GM20000 (cell line): ENCODE measurements at regions not wholly inside any gene's neighbourhood (a gene's known extent, or its start where the extent isn't known, plus 50 kb on each side); places are given as distances from the start of the nearest gene placed in this dataset.

Experiments used
- DNase-seq: peaks from one replicate; pipeline ENCODE4 v3.0.0; 2012; ENCODE audit warnings: low spot score
- CTCF ChIP-seq: IDR thresholded peaks from 2 replicates; pipeline ENCODE4 v1.5.1; 2012; ENCODE audit warnings: mild to moderate bottlenecking, control low read depth; ENCODE audit errors: extremely low read depth, missing control alignments

- no peak for TF ChIP-seq CTCF
- DNase-seq: no peak
Measured at GRCh38 chr4:85222561-85222960, 252.4 kb upstream of the ARHGAP24 start.

- DNase-seq: no peak
Measured at GRCh38 chr4:85228264-85228663, 246.7 kb upstream of the ARHGAP24 start.

GRCh38 chr4:85233516-85233915 lies 241.4 kb upstream of the ARHGAP24 start:
- no peak for DNase-seq
- TF ChIP-seq CTCF: no peak

More at GRCh38 chr4:85228264-85228663, 246.7 kb upstream of the ARHGAP24 start:
- TF ChIP-seq CTCF: no peak

GRCh38 chr4:85243857-85244256 lies 231.1 kb upstream of the ARHGAP24 start:
- no peak for DNase-seq
- TF ChIP-seq CTCF: no peak

GRCh38 chr4:85244638-85245037 lies 230.3 kb upstream of the ARHGAP24 start:
- TF ChIP-seq CTCF: no peak
- no peak for DNase-seq

- no peak for DNase-seq
- TF ChIP-seq CTCF: no peak
Measured at GRCh38 chr4:85246055-85246454, 228.9 kb upstream of the ARHGAP24 start.

- DNase-seq: no peak
- TF ChIP-seq CTCF: no peak
Measured at GRCh38 chr4:85250852-85251251, 224.1 kb upstream of the ARHGAP24 start.
